CD4-positive, alpha-beta T cell treated with Interleukin-15 for 4 hours (primary cell): ENCODE measurements at regions not wholly inside any gene's neighbourhood (a gene's known extent, or its start where the extent isn't known, plus 50 kb on each side); places are given as distances from the start of the nearest gene placed in this dataset.
"Not testable (repeated sequence)": the region's sequence is repeated elsewhere in the genome, so short reads cannot be mapped to it uniquely, and the experiment has no call there.

Experiments
- DNase-seq: peaks from one replicate; pipeline ENCODE4 v3.0.0-alpha.2; 2020; ENCODE audit warnings: low spot score

DNA sequence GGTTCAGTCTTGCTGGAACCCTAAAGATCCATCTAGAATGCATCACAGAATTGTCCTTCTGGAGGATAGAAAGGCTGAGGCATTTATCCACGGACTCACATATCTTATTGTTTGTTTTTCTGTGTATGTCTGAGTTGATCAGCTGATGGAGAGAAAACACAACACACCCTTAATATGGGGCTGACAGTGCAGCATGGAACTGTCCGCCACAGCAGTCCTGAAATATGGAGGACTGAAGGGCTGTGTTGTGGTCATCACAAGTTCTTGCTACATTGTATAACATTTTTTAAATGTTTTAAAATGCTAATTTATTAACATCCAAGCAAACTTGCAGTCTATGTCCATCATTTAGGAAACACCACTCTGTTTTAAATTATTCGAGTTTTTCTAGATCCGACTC lies 448.9 kb upstream of the ERCC4 start:
- no peak for DNase-seq

DNA sequence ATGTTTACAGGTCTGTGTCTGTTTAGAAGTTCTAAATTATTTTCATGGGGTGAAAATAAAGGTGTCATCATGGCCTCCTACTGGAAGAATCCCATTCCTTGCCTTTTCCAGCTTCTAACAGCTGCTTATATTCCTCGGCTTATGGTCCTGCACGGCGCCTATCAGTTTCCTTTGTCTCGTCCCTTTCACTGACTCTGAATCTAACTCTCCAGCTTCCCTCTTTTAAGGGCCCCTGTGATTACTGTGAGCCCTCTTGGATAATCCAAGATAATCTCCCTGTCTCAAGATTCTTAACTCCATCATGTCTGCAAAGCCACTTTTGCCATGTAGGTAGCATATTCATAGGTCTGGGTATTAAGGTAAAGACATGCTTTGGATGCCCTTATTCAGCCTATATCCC lies 441.0 kb upstream of the ERCC4 start:
- DNase-seq = no peak

- no peak for DNase-seq
These were observed 440.4 kb upstream of the ERCC4 start for GRCh38 chr16:13479549-13479948.

GRCh38 chr16:13480801-13481200 lies 439.2 kb upstream of the ERCC4 start:
- no peak for DNase-seq

DNA sequence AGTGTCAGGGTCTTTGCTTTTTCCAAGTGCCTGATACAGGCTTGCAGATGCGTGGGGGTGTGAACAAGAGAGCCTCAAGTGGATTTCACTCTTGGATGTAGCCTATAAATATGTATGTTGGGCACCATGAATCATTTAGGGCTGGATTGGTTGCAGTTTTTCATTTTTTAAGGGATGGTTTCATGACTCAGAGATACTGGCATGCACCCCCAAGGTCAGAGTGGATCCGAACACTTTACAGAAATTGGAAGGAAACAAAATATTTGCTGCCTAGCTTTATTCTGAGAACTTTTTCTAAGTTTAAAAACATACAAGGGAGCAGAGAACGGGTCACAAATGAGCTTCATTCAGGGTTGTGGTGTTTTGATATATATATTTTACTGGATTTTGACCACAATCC lies 436.8 kb upstream of the ERCC4 start:
- DNase-seq = no peak

DNA sequence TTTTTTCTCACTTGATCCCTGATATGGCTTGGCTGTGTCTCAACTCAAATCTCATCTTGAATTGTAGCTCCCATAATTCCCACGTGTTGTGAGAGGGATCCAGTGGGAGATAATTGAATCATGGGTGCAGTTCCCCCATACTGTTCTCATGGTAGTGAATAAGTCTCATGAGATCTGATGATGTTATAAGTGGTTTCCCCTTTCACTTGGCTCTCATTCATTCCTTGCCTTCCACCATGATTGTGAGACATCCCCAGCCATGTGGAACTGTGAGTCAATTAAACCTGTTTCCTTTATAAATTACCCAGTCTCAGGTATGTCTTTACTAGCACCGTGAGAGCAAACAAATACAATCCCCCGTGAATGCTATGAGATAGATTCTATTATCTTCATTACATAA lies 430.5 kb upstream of the ERCC4 start:
- not testable (repeated sequence) for DNase-seq

DNA sequence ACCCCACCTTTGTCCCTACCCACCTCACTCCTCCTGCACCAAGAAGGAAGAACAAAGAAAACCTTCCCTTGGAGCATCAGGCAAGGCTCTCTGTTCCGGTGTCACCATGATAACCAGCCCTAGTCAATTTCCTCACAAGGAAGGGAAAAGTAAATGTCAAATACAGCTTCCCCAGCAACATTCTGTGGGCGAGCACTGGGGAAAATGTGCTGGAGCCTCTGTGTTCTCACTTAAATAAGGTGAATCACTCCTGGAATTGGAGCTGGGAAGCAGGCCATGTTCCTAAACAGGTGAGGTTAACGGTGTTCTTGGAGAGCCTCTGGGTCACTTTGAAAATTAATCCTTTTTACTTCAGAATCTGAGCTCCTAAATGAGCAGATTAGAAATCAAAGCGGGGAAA lies 427.9 kb upstream of the ERCC4 start:
- DNase-seq = no peak

DNA sequence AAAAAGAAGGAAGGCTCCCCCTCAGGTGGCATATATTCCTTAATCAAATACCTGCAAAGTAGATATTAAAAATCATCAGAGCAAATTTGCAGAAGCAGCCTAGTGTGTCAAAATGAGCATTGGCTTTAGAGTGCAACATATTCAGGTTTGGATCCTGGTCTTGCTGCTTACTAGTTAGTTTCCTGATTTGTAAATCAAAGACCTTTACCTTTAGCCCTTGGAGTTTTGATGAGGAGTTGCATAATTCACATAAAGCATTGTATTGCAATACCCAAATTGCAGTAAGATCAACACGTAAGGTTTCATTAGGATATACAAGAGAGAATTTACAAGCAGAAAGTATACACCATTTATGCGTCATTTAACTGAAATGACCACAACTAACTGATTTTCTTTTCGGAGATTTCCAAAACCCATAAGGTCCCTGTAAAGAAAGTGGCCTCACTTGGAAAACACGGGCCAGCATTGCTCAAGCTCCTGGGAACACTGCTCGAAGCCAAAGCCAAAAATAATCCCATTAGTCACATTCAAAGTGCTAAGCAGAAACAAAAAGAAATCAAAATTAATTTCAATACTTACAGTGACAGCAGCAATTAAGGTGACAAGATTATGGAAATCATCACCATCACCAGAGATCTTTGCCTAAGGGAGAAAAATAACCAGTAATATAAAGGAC lies 415.9 kb upstream of the ERCC4 start:
- no peak for DNase-seq

- no peak for DNase-seq
These were observed 412.4 kb upstream of the ERCC4 start for GRCh38 chr16:13507530-13507929.

- no peak for DNase-seq
These were observed 409.4 kb upstream of the ERCC4 start for GRCh38 chr16:13510425-13511151.

- DNase-seq = no peak
These were observed 402.1 kb upstream of the ERCC4 start for GRCh38 chr16:13517841-13518240.

GRCh38 chr16:13519871-13520270 lies 400.1 kb upstream of the ERCC4 start:
- DNase-seq = no peak

- DNase-seq = no peak
These were observed 398.6 kb upstream of the ERCC4 start for GRCh38 chr16:13521356-13521755.

GRCh38 chr16:13527332-13527731 lies 392.6 kb upstream of the ERCC4 start:
- no peak for DNase-seq

DNA sequence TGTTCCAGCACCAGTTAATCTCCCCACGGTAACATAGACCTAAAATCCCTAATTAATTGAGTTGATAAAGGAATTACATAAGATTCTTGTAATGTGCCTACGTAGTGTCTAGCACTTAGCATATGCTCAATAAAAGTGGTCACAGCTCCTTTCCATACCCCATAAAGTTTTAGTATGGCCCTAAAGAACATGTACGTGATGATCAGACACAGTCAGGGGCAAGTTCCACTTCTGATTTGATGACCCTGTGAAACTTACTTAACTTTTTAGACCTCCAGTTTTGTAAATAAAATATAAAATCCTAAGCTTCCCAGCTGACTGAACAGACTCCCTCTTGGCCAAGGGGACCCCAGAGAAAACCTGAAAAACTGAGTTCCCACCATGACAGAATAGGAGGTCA lies 391.3 kb upstream of the ERCC4 start:
- DNase-seq = no peak

DNA sequence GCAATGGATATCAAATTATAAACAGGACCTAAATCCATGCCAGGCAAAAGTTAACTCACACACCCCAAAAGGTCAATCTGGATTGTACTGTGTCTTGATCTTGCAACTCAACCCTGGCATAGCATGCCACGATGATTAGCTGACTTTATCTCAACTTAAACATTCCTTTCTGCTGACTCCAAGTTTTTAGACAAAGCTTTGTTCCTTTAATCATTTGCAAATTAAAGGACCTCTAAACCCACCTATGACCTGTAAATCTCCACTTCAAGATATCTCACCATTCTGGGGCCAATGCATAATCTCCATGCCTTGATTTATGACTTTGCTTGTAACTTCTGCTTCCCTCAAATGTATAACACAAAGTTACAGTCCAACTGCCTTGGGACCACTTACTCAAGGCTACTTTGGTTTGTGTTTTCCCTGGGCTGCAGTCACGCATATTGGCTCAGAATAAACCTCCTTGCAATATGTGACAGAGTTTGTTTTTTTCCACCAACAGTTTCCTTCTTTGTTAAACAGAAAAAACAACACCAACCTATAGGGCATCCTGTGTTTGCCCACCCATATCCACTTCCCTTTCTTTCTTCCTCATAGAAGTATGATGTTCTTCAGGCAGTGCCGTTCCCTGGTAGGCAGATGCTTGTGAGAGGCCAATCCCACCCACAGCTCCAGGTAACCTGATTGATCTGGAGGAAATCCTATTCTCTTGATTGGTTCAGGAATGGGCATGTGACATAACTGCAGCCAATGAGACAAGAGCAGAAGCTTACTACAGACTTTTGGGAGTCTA lies 390.6 kb upstream of the ERCC4 start:
- no peak for DNase-seq

DNA sequence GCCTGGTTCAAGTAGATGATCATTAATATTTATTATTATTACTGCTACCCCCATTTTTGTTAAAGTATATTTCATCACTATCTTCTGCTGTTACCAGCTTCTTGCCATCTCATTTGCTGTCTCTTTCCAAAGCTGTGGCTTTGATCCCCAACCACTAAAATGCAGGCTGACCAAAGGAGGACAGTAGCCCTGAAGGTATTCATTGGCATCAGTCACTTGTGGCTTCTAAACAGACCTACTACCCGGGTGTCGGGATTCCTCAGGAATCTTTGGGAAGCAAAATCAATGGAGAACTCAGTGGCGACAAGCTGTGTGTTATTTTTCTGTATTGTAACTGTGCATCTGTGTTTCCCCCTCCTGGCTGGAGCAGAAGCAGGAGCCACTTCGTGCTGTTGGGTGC lies 379.2 kb upstream of the ERCC4 start:
- no peak for DNase-seq

GRCh38 chr16:13542284-13542683 lies 377.7 kb upstream of the ERCC4 start:
- no peak for DNase-seq

DNA sequence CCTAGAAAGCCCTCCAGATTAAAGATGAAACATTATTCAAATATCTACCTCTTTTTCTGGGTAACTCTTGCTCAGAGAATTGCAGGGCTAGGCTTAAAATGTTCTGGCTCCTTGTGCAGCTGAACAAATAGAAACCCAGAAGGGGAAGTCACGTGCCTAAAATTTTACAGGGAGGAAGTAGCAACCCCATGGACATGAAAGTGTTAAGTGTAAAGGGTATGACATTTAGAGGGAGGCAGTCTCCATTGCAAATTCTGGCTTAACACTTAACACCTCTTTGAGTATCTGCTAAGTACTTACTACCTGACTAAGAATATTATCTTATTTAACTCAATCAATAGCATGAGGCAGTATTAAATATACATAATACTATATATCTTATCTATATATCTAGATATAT lies 376.1 kb upstream of the ERCC4 start:
- DNase-seq = no peak

- no peak for DNase-seq
These were observed 374.7 kb upstream of the ERCC4 start for GRCh38 chr16:13545271-13545670.

DNA sequence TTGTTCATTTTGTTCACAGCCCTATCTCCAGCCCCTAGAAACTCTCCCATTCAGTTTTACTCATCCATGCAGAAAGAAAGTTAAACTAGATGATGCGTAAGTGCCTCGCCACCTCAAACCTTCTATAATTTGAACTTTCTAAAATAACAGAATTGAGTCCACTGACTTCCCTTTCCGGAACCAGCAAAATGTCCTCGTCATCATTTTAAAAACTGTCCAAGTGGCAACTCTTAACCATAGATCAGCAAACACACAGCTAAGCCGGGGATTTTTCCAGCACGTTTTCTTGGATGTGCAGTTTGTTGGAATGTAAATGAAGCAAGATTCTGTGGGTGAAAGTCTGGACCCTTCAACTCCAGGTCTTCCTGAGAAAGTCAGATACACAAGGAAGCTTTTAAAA lies 369.7 kb upstream of the ERCC4 start:
- no peak for DNase-seq

DNA sequence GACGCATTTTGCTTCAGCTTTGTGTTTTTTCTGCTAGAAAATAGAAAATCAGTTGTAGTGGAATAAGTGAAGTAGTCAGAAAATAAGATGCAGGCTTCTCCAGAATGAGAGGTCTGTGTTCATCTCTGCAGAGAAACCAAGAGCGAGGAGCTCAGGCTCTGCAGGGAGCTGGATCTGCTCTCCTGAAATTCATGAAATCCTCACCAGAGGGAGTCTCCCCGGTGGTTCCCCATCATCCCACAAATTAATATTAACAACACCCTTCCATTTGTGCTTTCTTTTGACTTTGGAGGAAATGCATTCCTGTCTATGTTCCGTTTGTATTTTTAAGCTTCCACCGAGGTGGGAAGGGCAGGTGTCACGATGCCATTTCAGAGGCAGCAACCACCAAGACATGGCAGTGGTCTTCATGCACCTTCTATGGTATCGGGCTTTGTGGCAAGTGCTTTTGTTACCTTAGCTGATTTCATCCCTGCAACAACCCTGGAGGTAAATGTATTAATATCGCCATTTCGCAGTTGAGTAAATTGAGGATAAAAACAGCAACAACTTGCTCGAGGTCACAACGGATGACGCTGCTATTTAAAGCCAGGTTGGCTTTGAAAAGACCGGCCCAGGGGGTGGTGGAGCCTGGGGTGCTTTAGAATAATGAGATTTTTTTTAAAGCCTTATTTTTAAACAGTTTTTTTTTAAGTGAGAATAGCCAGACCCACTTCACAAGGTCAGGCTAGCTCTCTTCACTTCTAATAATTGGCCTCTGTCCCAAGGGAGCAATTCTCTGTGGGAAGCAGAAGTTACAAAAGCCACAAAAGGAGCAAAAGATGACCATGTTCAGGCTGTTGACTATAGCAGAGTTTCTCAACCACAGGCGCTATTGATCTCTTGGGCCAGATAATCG lies 367.6 kb upstream of the ERCC4 start:
- DNase-seq = no peak
